Spleen (tissue), 7 donors: ENCODE measurements at regions not wholly inside any gene's neighbourhood (a gene's known extent, or its start where the extent isn't known, plus 50 kb on each side); places are given as distances from the start of the nearest gene placed in this dataset.

Source experiments
- POLR2A ChIP-seq, 3 donors: fragments of 450-650 bp; IDR thresholded peaks; one replicate each; pipeline ENCODE4 v1.5.1; 2017; ENCODE audit warnings: antibody characterized with exemption in 3 of 3, mild to moderate bottlenecking in 1 of 3
- POLR2AphosphoS5 ChIP-seq, 3 donors: sonication (generic); formaldehyde crosslinking; IDR thresholded peaks; one replicate each; pipeline ENCODE4 v1.5.1; 2017; ENCODE audit warnings: antibody characterized with exemption in 3 of 3
- TF ChIP-seq, protein P1 (sequence below), 11 experiments: fragments of 200-600 bp in 7 of 11; fragments of 450-650 bp in 4 of 11; sonication (generic) in 4 of 11; IDR thresholded peaks in 8 of 11; conservative IDR thresholded peaks in 3 of 11; 1 replicate in 7 of 11; 2 replicates in 4 of 11; pipeline versions ENCODE4 v1.4.0 to v1.8.0; 2016 to 2021; ENCODE audit warnings: antibody characterized with exemption in 11 of 11, inconsistent platforms in 4 of 11, mild to moderate bottlenecking in 1 of 11
- donor health status: DM: no; HTN: no; CAD: no; lungs with moderate emphysema.
- donor health status: DM: no; HTN: no; CAD: no.
- donor health status: DM: no; HTN: no; CAD: no.

DNA sequence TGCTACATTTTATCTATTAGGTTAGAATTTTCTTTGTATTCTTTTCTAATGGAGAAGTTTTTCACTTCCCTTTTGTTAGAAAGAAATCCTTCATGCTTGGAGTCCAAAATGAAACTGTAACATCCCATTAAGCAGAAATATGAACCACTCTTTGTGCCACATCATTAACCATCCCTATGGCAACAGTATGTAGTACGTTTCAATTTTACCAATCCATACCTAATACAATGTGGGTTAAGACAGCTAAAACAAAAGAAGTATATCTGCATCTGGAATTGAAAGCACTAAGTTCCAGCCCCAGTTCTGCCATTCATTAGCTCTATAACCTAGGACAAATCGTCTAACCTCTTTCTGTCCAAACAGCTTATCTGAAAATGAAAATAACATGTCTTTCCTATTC lies 409.2 kb upstream of the SPHKAP start:
- TF ChIP-seq, protein P1, sequence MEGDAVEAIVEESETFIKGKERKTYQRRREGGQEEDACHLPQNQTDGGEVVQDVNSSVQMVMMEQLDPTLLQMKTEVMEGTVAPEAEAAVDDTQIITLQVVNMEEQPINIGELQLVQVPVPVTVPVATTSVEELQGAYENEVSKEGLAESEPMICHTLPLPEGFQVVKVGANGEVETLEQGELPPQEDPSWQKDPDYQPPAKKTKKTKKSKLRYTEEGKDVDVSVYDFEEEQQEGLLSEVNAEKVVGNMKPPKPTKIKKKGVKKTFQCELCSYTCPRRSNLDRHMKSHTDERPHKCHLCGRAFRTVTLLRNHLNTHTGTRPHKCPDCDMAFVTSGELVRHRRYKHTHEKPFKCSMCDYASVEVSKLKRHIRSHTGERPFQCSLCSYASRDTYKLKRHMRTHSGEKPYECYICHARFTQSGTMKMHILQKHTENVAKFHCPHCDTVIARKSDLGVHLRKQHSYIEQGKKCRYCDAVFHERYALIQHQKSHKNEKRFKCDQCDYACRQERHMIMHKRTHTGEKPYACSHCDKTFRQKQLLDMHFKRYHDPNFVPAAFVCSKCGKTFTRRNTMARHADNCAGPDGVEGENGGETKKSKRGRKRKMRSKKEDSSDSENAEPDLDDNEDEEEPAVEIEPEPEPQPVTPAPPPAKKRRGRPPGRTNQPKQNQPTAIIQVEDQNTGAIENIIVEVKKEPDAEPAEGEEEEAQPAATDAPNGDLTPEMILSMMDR (IDR thresholded peaks at IDR 0.05 in 8 of 11, conservative IDR thresholded peaks at IDR 0.05 in 3 of 11), result no peak
- TF ChIP-seq POLR2A (IDR thresholded peaks at IDR 0.05) (no peak), POLR2AphosphoS5 (IDR thresholded peaks at IDR 0.05) (no peak)
